GM18907 (cell line): ENCODE measurements at regions not wholly inside any gene's neighbourhood (a gene's known extent, or its start where the extent isn't known, plus 50 kb on each side); places are given as distances from the start of the nearest gene placed in this dataset.

Experiments used
- ATAC-seq: cut with Tn5 transposase; IDR thresholded peaks from one replicate; pipeline ENCODE4 v1.9.1; 2021; ENCODE audit warnings: mild to moderate bottlenecking, moderate library complexity; ENCODE audit not compliant: unreplicated experiment

DNA sequence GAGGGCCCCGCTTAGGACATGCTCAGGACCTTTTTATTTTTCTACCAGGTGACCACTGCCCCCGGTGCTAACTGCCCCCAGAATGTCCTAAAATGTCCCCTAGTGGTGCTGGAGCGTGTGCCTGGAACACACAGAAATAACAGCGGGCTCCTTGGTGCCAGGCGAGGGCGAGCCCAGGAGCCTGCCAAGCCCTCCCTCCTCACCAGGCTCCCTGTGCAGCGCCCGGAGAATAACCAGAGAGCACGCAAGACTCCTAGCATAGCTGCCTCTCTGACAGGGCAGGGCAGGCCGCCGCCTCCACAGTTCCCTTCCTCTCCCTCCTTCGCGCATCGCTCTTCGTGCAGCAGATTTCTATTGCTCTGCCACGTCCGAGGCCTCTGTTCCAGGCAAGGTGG, 84.3 kb upstream of the ZNF516 start:
- ATAC-seq, result no peak

GRCh38 chr18:76578571-76579300, 83.7 kb upstream of the ZNF516 start:
- no peak for ATAC-seq

- ATAC-seq, result no peak
Measured at GRCh38 chr18:76573325-76574025, 78.4 kb upstream of the ZNF516 start.

GRCh38 chr18:76572518-76573247, 77.6 kb upstream of the ZNF516 start:
- no peak for ATAC-seq

GRCh38 chr18:76571689-76572088, 76.6 kb upstream of the ZNF516 start:
- no peak for ATAC-seq

GRCh38 chr18:76570856-76571255, 75.8 kb upstream of the ZNF516 start:
- ATAC-seq, result no peak

- ATAC-seq, result no peak
Measured at GRCh38 chr18:76569644-76570419, 74.8 kb upstream of the ZNF516 start.

DNA sequence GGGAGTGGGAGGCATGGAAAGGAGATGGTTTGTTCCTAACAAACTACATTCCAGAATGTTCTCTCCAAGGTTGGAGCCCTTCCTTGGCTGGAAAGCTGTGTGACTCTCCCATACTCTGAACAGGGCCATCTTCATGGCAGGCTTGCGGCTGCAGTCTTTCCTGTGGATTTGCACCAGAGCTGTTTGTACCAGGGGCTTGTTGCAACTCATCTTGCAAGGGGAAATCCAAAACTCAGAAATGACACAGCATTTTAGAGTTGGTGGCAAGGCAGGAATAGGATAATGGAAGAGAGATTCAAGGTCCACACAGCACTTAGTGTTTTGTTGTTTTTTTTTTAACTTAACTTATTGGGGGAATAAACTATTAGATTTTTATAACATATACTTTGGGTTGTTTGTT, 73.7 kb upstream of the ZNF516 start:
- ATAC-seq, result no peak

GRCh38 chr18:76567835-76568445, 72.9 kb upstream of the ZNF516 start:
- no peak for ATAC-seq

DNA sequence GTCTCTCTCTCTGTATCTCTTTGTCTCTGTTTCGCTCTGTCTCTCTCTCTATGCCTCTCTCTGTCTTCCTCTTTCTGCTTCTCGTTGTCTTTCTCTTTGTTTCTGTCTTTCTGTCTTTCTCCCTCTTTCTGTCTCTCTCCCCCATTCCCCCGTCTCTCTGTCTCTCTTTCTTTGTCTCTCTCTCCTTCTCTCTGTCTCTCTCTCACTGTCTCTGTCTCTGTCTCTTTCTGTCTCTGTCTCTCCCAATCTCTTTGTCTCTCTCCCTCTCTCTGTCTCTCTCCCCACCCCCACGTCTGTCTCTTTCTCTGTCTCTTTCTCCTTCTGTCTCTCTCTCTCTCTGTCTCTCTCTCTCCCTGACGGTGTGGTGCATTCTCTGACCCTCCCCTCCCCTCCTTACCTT, 71.9 kb upstream of the ZNF516 start:
- no peak for ATAC-seq

DNA sequence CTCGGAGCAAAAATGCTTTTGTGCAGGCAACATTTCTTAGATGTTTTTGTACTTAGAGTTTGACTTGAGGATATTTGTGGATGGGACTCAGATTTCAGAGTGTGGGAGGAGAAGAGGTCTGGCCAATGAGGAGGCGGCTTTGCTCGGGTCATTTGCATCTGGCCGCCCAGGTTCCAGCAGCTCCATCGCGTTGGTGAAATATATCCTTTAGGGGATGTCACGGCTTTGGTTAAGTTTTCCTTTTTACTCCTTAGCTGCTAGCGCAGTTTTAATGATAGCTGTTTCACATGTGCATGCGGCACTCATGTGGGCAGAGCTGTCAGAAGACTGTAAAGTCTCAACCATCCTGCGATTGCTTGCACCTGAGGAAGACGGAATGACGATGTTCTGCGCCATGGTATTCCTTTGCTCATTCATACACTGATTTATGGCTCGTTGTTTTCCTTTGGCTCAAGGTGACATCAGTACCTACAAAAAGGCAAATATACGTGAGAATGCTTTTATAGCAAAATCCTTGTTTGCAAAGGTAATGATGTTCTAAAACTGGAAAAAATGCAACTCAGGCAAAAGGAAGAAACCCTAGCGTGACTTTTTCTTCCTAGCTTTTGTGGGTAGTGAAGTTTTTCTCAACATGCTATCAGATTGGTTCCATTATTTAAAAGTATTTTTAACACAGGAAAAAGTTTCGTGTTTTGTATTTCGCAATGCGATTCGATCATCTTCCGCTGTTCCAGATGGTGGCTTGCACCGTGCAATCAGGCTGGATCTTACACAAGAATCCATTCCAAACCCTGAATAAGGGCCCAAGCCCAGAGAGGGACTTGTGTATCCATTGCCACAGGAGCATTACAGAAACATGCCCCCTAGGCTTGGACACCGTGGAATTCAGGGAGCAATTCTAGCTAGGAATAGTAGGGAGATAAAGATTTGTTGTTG, 70.5 kb upstream of the ZNF516 start:
- ATAC-seq, result no peak

- ATAC-seq, result no peak
Measured at GRCh38 chr18:76564655-76565237, 69.7 kb upstream of the ZNF516 start.

DNA sequence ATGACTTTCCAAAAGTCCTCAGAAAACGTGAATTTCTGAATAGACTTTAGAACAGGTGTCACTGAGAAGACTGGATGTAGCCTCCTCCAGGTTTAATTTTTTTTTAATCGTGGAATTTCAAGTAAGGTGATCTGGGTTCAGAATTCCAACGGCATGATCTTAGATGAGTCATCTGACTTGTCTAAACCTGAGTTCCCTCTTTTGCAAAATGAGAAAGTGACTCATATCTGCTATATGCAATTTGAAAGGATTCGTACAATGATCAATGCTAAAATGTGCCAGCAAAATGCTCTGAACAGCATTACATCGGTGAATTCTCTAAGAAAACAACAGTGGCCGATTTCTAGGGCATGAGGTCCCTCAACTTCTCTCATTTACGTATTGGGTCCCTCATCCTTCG, 69.1 kb upstream of the ZNF516 start:
- no peak for ATAC-seq

GRCh38 chr18:76562286-76563122, 67.5 kb upstream of the ZNF516 start:
- no peak for ATAC-seq

DNA sequence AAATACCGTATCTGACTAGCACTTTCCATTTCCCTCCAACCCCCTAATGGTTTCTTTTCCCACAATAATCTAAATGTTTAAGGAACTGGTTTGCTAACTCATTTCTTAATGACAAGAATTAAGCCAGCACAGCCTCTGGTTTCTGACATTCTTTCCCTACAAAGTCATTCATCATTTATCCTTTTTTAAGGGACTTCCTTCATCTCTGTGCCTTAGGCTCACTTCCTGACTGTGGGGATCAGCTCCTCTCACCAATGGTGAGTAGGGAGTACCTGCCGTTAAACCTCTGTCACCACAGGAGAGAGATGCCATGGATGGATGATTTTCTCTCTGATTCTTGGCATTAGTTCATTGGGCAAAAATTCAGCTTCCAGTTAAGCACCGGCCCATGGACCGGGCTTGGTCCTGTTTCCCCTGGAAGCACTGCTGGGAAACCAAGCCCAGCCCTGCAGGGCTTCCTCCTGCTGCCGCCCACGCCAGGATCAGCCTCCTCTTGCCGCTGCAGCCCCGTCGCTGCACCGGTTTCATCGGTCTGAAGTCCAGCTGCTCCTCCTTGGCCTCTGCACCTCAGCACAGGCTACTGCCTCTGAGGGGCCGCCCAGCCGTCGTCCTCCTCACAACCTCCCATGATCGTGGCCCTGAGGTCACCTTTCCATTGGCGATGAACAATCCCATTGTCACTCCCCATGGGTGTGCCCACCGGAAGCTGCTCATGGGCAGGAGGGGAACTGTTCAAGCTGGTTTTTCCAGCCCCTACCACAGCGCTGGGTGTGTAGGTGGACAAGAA, 64.0 kb upstream of the ZNF516 start:
- ATAC-seq, result no peak

GRCh38 chr18:76557026-76557575, 62.1 kb upstream of the ZNF516 start:
- ATAC-seq, result no peak

- ATAC-seq, result no peak
Measured at GRCh38 chr18:76554547-76555222, 59.6 kb upstream of the ZNF516 start.
